Dedifferentiated amniotic fluid mesenchymal stem cell (primary cell): ENCODE measurements at regions not wholly inside any gene's neighbourhood (a gene's known extent, or its start where the extent isn't known, plus 50 kb on each side); places are given as distances from the start of the nearest gene placed in this dataset.
"Not testable (repeated sequence)": the region's sequence is repeated elsewhere in the genome, so short reads cannot be mapped to it uniquely, and the experiment has no call there.

Experiments used
- DNase-seq: peaks from one replicate; pipeline ENCODE4 v3.0.0-alpha.2; 2016; ENCODE audit errors: extremely low spot score

- DNase-seq, result no peak
Measured at GRCh38 chr6:28658475-28659249, 133.0 kb downstream of the GPX5 start.

GRCh38 chr6:28659250-28659566 lies 133.5 kb downstream of the GPX5 start:
- DNase-seq, result no peak

- DNase-seq, result no peak
Measured at GRCh38 chr6:28661097-28661713, 135.5 kb downstream of the GPX5 start.

- DNase-seq, result no peak
Measured at GRCh38 chr6:28664870-28665396, 139.3 kb downstream of the GPX5 start.

- DNase-seq, result no peak
Measured at GRCh38 chr6:28673417-28673786, 147.7 kb downstream of the GPX5 start.

- DNase-seq, result peak; percentile 76
Measured at GRCh38 chr6:28673787-28674671, 148.3 kb downstream of the GPX5 start.

- no peak for DNase-seq
Measured at GRCh38 chr6:28675600-28675999, 149.9 kb downstream of the GPX5 start.

- DNase-seq, result no peak
Measured at GRCh38 chr6:28682542-28682941, 156.9 kb downstream of the GPX5 start.

GRCh38 chr6:28682956-28683685 lies 157.4 kb downstream of the GPX5 start:
- DNase-seq, result not testable (repeated sequence)

- DNase-seq, result peak; percentile 42
Measured at GRCh38 chr6:28683945-28684538, 158.4 kb downstream of the GPX5 start.

GRCh38 chr6:28685960-28686359 lies 160.3 kb downstream of the GPX5 start:
- DNase-seq, result not testable (repeated sequence)

- peak; percentile 62 for DNase-seq
Measured at GRCh38 chr6:28686446-28687027, 160.9 kb downstream of the GPX5 start.

- DNase-seq, result not testable (repeated sequence)
Measured at GRCh38 chr6:28687309-28687981, 161.8 kb downstream of the GPX5 start.

GRCh38 chr6:28691991-28692390 lies 166.3 kb downstream of the GPX5 start:
- DNase-seq, result not testable (repeated sequence)

- DNase-seq, result no peak
Measured at GRCh38 chr6:28693033-28693750, 167.5 kb downstream of the GPX5 start.

- DNase-seq, result no peak
Measured at GRCh38 chr6:28693751-28694443, 168.2 kb downstream of the GPX5 start.

GRCh38 chr6:28695715-28696114 lies 170.0 kb downstream of the GPX5 start:
- no peak for DNase-seq

GRCh38 chr6:28696167-28696566 lies 170.5 kb downstream of the GPX5 start:
- no peak for DNase-seq

GRCh38 chr6:28696682-28697081 lies 171.0 kb downstream of the GPX5 start:
- DNase-seq, result no peak
